Fibroblast of mammary gland (primary cell): ENCODE measurements at regions not wholly inside any gene's neighbourhood (a gene's known extent, or its start where the extent isn't known, plus 50 kb on each side); places are given as distances from the start of the nearest gene placed in this dataset.

Source experiments
- DNase-seq: peaks from one replicate; pipeline ENCODE4 v3.0.0-alpha.2; 2010; ENCODE audit warnings: low read depth
- H3K4me3 ChIP-seq: 2 replicates; pipeline ENCODE4 v1.5.1; 2011; ENCODE audit warnings: low read depth, mild to moderate bottlenecking, low read length, moderate library complexity; ENCODE audit not compliant: control insufficient read depth
- CTCF ChIP-seq: conservative IDR thresholded peaks from 2 replicates; pipeline ENCODE4 v1.5.1; 2011; ENCODE audit warnings: low read depth, low read length, inconsistent platforms; ENCODE audit not compliant: control insufficient read depth, insufficient read depth

GRCh38 chr11:106464728-106465127 lies 387.3 kb downstream of the AASDHPPT start:
- TF ChIP-seq CTCF: no peak
- DNase-seq: no peak
- H3K4me3 ChIP-seq: no peak overlapping the region

GRCh38 chr11:106466521-106467080 lies 389.1 kb downstream of the AASDHPPT start:
- peak; percentile 89 for DNase-seq
- H3K4me3 ChIP-seq: no peak overlapping the region
- TF ChIP-seq CTCF: no peak

GRCh38 chr11:106467501-106467900 lies 390.0 kb downstream of the AASDHPPT start:
- TF ChIP-seq CTCF: no peak
- no peak for DNase-seq
- H3K4me3 ChIP-seq: no peak overlapping the region

GRCh38 chr11:106468086-106468485 lies 390.6 kb downstream of the AASDHPPT start:
- no peak overlapping the region for H3K4me3 ChIP-seq
- DNase-seq: peak; percentile 66
- TF ChIP-seq CTCF: no peak

GRCh38 chr11:106468531-106468930 lies 391.1 kb downstream of the AASDHPPT start:
- no peak for DNase-seq

GRCh38 chr11:106470230-106470629 lies 392.8 kb downstream of the AASDHPPT start:
- no peak for DNase-seq
- no peak for TF ChIP-seq CTCF
- no peak overlapping the region for H3K4me3 ChIP-seq

More at GRCh38 chr11:106468531-106468930, 391.1 kb downstream of the AASDHPPT start:
- TF ChIP-seq CTCF: no peak
- H3K4me3 ChIP-seq: no peak overlapping the region

GRCh38 chr11:106471276-106471675 lies 393.8 kb downstream of the AASDHPPT start:
- TF ChIP-seq CTCF: no peak
- DNase-seq: peak; percentile 24
- H3K4me3 ChIP-seq: no peak overlapping the region
